HS-27A (cell line): ENCODE measurements at regions not wholly inside any gene's neighbourhood (a gene's known extent, or its start where the extent isn't known, plus 50 kb on each side); places are given as distances from the start of the nearest gene placed in this dataset.

ENCODE experiments used
- DNase-seq: peaks from one replicate; pipeline ENCODE4 v3.0.0-alpha.2; 2012; ENCODE audit warnings: low read depth, missing footprints

DNA sequence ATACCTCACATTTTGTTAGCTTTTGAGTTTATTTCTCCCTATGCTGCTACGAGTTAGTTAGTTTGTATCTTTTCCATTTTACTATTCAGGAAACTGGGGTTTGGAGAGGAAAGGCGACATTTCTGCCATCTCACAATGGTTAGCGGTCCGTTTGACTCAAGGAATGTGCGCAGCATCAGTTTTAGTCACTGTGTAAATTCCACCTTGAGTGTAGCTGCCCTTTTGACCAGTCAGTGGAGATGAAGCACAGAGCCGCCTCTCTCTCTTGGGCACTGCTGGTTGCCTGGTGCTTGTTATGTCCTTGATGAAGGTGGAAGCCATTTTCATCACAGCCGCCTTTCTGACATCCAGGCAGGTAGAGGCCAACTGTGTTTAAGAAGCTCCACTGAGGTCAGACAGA lies 185.5 kb downstream of the SCP2D1 start:
- DNase-seq, result no peak

DNA sequence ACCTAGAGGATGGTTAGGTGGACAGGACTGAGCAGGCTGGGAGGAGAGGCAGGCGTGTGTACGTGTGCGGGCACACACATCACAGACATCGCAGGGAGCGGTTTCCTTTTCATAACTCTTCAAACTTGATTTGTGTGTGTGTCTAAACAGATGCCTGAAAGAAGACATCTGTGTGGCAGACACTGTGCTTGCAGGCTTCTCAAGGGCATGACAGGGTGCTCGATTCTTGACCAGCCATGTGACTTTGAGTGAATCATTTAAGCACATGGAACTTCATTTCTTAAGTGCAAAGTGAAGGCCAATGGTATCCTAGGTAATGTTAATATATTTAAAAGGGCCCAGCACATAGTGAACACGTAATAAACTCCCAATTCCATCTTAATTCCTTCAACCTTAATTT lies 186.5 kb downstream of the SCP2D1 start:
- DNase-seq, result no peak

DNA sequence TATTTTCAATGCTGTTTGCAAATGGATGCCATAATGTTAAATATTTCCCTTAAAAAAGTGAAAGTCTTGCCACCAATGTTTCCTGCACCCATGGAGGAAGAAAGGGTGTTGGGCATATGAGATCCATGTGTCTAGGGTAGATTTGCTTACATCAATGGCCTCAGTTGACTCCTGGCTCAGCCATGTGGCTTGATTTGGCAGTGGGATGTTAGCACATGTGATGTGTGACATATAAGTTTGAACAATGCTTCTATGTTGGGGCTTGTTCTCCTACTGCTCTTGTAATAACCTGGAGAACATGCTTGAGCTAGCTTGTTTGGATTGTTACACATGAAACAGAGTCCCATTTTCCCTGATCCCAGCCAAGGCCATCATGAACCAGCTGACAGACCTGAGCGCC lies 187.6 kb downstream of the SCP2D1 start:
- DNase-seq, result no peak

DNA sequence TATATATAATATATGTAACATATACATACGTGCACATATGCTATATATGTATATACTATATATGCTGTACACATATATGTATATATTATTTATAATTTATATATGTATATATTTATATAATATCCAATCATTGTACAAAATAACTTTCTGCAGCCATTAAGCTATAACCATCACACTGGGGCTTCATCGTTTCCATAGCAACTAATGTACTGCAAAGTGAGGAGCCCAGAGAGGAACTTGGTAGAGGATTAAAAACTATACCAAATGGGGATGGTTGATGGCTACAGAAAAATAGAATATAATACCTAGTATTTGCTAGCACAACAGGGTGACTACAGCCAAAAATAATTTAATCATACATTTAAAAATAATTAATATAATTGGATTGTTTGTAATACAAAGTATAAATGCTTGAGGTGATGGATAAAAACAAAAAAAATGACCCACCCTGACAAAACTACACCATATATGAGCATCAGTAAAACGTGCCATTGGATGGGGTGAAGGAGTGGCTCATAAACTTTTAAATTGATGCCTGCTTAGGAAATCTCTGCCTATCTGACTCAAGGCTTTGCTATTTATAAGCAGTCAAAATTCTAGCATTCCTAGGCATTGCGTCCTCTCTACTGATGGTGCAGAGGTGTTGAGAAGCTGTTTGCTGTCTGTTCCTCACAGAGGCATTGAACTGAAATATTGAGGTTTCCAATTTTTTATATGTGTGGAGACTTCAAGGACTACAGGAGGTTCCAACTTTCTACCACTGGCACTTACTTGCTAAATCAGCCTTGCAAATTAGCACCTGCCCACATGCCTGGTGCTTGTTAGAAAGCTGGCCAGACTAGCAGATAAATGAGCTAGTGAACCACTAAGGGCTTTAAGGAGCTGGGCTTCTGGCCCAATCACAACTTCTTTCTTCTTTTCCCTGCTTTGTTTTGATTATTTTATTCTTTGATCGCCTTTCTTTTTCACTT lies 190.1 kb downstream of the SCP2D1 start:
- no peak for DNase-seq

DNA sequence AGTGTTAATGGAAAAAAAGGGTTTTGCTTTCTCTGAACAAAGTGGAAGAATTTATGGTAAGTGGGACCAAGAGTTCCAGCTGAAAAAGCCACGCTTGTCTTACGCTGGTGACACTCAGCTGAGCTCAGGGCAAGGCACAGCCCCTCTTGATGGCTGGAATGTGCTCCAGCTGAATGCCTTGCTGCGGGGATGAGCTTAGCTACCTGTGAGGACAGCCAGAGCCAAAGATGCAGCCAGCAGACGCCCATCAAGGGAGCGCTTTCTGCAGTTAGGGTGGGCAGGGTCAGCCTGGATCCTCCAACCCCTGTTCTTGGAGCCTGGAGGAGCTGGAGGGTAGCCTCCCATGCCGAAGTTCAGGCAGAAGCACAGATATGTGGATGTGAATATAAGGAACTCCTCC lies 191.4 kb downstream of the SCP2D1 start:
- DNase-seq, result no peak

DNA sequence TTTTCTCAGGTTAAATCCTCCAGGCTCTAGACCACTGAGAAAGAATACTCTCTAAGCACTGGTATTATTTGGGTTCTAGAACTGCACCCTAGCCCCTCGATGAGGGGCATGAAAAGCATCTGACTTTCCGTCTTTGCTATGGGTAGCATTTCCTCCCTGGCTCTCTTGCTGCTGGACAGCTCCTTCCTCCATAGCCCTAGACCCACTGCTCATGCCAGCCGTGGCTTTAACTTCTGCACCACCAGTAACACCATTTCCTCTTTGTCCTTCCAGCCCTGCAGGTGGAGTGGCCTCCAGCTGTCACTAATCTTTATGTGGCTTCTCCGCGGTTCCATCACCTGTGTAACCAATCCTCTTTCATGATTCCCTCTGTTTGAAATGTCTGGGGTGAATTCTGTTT lies 194.9 kb downstream of the SCP2D1 start:
- no peak for DNase-seq

DNA sequence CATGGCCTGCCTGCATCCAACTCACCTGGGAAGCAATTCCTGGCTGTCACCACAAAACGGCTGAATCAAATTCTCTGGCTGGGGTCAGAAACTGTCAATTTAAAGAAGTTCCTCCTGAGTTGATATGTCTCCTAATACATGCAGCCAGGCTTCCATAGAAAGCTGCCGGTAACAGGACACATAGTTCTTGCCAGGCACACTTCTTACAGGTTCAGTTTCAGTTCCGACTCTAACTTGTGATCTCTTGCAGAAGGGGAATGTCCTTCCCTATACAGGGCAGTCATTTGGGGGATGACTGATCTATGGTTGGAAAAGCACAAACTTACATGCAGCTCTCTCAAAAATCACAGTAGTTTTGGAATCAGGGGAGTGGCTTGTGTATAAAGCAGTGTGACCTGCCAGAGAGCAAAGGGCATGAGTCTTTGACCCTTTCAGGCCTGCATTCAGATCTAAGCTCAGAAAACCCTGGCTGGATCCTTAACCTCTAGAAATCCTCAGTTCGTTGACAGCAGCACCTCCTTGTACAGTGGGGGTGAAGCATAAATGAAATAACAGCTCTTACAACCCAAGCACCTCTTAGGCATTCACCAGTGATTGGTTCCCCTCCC lies 195.6 kb downstream of the SCP2D1 start:
- DNase-seq, result no peak

DNA sequence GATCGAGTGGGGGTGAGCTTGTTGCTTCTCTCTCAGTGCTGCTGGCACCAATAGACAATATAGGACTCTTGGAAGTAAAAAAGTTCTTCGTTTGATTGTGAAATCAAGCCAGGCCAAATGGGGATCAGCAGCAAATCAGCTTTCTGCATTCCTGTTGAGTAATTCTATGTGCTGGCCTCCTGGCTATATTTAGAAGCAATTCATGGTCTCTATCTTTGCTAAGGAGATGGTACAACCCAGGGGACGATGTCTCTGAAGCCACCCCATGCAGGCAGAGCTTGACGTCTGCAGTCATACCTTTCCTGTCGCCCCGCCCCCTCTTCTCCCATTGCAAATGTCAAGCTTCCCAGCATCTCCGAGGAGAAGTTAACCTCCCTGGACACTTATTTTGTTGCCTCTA lies 199.1 kb downstream of the SCP2D1 start:
- no peak for DNase-seq

DNA sequence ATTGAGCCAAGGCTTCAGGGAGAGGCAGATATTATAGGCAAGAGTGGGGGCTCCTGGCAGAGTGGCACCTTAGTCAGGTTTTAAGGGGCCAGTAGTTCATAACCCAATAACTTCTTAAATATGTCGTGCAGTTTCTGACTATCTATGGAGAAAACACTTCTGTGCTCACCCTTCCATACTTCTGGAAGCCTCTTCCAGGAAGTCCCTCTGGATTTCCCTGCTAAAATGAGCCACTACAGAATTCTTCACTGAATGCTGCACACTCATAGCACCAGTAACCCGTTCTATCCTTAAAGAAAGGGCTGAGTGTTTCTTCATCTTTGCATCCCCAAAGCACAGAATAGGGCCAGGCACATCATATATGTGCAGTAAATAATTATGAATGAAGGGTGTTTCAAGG lies 198.5 kb upstream of the SLC24A3 start:
- no peak for DNase-seq

DNA sequence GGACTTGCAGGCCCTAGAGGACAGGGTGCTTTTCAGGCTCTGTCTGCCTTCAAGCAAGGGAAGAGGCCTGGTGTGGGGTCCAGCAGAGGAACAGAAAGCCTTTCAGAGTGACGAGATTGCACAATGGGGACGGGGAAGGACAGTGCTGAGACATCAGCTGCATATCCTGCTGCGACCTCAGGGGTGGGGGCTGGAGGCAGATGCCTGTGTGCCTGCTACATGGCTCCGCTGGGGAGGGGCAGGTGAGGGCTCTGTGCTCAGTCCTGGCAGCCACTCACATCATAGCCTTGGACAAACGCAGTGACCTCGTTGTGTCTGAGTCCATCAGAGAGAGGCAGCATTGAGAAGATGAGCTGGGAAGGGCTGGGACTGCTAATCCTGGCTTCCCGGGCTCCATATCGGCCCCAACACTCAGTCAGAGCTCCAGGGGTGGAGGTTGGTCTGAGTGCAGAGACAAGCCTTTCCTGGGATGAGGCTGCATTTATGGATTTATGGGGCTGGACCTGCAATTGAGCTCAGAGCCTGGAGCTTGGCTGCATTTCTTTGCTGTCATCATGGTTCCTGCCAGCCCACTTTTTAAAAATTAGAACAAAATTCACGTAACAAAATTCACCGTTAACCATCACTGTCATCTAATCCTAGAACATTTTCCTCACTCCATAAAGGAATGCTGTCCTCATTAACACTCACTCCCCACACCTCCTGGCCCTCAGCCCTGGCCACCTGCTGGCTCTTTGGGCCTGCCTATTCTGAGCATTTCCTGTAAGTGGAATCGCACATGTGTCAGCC lies 196.9 kb upstream of the SLC24A3 start:
- DNase-seq, result no peak

DNA sequence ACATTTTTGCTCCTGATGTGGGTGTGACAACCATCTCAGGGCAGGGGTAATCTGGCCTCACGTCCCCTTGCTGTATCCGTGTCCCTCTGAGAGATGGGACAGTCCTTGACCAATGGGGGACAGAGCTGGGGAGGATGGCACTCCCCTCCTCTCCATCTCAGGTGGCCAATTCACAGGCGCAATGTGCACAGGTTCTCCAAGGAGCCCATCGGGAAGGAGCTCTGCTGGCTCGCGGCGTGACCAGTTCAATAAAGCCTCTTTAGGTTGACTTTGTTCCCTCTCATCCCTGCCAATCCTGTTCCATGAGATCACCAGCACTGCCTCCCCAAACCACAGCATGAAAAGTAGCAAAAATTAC lies 196.3 kb upstream of the SLC24A3 start:
- DNase-seq, result no peak

DNA sequence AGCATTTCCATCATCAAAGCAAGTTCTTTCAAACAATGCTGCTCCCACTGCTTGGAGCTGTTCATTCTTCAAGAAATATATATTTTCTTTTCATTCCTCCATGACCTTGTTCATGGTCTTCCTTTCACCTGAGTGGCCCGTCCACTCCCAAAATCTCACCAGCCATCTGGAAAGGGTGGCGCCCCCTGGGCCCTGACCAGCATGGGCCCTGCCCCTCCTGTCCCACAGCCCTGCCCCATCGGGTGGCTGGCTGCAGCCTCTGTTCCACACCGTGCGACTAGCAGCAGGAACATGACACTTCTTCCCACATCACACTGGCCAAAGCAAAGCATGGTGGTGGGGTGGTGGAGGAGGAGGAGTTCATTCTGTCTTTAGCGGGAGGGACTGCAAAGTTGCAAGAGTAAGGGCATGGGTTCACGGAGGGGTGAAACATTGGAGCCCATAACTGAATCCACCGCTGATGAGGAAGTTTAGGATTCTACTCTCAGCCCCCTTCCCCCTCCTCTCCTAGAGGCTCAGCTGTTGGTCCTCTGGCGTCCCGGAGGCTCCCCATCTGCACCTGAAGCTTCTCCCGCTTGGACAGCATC lies 195.2 kb upstream of the SLC24A3 start:
- no peak for DNase-seq

DNA sequence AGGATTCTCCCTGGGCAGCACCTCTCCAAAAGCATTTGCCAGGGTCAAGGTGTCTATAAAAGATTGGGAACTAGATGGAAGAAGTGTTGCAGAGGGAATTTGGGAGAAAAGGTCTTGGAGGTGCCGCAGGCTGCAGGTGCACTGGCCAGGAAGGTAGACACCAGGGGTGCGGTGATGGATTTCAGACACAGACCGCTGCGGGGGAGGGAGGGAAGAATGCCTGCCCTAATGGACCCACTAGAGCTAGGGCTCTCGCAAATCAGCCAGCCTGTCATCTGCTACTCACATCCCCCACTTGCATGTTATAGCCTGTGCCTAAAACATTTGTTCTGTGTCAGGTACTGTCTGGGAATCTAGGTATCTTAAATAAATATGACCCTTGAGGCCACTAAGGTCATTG lies 193.6 kb upstream of the SLC24A3 start:
- no peak for DNase-seq

DNA sequence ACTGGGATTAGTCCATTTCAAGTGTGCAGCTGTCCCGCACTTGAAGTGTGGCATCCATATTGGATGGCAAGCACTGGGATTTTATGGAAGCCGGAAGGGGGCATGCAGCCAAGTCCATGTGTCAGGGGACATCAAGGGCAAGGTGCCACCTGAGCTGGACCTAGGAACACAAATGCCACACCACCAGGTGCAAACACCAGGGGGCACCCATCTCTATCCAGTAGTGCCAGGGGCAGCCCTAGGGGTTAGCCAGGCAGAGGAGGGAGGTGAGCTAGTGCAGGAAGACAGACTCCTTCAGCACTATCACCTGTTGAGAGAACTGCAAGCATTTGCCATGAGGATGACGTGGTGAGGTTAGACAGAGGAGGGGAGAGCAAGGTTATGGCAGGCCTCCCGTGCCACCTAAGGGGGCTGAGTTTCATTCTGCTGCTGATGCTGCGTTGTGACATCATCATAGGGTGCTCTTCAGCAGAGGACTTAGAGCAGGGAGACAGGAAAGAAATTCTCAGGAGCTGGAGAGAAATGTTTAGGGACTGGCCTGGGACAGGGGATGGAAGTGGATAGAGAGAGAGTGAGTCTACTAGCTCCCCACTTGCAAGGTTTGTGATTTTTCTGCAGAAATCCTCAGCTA lies 192.6 kb upstream of the SLC24A3 start:
- DNase-seq, result no peak

DNA sequence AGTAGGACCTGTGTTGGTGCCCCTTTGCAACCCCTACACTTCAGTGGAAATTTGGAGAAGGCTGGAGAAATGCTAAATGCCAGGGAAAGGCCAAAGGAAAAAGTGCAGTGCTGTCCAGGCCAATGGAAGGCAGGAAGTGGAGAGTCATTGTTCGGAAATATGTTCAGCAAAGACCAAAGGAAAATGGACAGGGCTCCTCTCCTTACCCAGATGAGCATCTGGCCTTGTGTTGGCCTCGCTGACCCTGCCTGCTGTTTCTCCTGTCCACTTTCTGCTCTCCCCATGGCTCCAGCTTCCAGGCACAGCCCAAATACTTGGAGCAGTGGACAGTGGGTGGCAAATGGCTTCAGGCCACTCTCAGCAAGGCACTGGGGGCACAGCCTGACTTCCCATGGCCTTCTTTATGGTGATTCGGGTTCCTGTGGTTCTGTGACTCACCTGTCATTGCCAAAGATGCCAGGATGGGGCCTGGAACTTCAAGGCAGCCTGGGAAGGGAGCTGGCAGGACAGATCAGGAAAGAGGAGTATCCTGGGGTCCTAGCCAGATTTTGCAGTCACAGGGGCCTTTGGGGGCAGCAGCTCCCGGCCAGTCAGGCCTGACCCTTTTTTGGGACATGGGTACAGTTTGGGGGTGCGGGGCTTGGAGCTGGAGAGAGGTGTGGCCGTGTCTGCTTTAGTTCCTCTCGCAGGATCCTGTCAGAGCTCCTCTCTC lies 190.9 kb upstream of the SLC24A3 start:
- no peak for DNase-seq

DNA sequence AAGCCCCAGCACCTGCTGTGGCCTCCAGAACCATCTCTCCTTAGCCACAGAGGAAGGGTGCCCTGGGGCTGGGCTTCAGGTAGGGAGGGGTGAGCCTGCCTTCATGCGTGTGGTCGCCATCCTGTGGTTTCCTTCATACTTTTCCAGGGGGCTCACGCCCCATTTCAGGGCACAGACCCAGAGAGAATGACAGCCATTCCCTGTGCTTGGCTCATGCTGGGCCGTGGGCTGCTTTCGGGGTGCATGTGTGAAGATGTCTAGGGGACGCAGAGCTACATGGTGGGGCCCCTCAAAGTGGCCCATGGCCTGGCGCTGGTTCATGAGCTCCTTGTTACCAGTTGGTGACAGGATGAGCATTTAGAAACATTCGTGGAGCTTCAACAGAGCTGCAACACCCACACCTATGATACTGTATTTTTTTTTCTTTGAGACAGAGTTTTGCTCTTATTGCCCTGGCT lies 190.3 kb upstream of the SLC24A3 start:
- DNase-seq, result no peak

DNA sequence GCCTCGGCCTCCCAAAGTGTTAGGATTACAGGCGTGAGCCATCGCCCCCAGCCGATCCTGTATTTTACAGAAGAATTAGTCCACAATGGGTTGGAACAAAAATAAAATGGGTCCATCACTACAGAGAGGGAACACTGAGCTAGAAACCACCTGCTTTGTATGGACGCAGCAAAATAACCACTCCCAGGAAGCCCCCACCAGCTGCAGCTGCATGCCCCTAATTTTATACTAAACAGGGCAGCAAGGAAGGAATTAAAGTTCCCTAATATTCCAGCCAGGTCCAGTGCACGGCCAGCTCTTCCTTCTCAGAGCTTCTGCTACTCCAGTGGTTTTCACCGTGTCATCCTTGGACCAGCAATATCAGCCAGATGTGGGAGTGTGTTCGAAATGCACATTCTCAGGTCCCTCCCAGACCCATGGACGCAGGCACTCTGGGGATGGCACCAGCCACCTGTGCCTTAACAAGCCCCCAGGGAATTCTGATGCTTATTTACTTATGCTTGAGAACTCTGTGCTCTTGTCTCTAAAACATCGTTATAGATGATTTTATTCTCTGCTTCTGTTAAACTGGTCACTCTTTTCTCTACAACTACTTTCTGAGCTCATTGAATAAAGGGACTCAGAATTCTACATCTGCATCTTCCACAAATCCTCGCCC lies 189.5 kb upstream of the SLC24A3 start:
- DNase-seq, result no peak

DNA sequence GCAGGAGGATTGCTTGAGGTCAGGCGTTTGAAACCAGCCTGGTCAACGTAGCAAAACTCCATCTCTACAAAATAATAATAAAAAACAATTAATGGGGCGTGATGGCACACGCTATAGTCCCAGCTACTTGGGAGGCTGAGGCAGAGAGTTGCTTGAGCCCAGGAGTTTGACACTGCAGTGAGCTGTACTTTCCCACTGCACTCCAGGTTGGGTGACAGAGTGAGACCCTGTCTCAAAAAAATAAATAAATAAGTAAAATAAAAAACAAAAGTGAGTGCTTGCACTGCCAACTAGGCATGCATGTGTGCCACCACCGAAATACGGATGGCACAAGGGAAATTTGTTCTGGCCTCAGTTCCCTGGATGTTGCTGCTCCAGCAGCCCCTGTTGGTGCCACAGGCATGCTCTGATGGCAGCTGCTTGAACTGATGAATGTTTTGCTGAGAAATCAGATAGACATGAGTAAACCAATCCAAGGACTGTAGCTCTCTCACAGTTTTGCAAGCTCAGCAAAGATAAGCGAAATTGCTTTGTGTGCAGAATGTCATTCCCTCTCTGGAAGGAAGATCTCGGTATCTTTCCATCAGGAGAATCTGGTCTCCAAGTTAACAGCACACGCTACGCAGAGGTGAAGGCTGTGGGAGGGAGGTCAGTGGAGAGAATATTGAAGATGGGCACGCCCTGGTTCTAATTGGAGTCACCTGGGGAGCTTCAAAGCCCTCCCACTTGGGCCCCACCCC lies 188.0 kb upstream of the SLC24A3 start:
- no peak for DNase-seq

DNA sequence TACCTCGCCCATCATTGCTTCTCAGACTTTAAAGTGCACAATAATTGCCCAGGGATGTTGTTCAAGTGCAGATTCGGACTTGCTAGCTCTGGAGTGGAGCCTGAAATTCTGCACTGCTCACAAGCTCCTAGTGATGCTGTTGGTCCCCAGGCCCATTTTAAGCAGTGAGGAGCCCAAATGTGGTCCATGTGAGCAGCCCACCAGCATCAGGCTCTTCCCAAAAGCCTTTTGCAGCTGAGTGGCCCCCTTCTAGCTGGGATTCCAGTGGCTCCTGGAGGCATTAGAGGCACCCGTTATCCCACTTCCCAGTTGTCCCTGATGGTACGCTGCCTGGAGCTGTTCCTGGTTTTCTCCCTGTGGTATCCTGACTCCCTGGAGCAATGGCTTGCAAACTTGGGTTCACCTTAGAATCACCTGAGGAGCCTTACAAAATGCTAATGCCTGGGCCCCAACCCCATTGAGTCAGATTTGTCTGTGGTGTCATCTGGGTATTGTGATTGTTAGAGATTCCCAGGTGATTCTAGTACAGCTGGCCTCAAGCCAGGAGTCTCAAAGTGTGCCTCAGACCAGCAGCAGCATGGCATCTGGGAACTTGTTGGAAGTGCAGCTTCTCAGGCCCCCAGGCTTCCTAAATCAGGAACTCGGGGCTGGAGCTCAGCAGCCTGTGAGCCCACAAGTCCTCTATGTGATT lies 186.9 kb upstream of the SLC24A3 start:
- no peak for DNase-seq
